IPS-20b (cell line): ENCODE measurements at regions not wholly inside any gene's neighbourhood (a gene's known extent, or its start where the extent isn't known, plus 50 kb on each side); places are given as distances from the start of the nearest gene placed in this dataset.

ENCODE experiments used
- H3K27ac ChIP-seq: one replicate; pipeline ENCODE4 v1.5.1; 2013; ENCODE audit warnings: low read length
- H3K27me3 ChIP-seq: 2 replicates; pipeline ENCODE4 v1.6.1; 2013; ENCODE audit warnings: mild to moderate bottlenecking, low read length, inconsistent platforms; ENCODE audit not compliant: insufficient read depth
- H3K36me3 ChIP-seq: 2 replicates; pipeline ENCODE4 v1.6.1; 2013; ENCODE audit warnings: low read depth, mild to moderate bottlenecking, inconsistent platforms, low read length, moderate library complexity; ENCODE audit not compliant: insufficient read depth
- H3K4me1 ChIP-seq: 2 replicates; pipeline ENCODE4 v1.6.1; 2013; ENCODE audit warnings: mild to moderate bottlenecking, control low read depth, inconsistent platforms, low read length, moderate library complexity; ENCODE audit not compliant: insufficient read depth
- H3K4me3 ChIP-seq: 2 replicates; pipeline ENCODE4 v1.5.1; 2013; ENCODE audit warnings: mild to moderate bottlenecking, low read length, inconsistent platforms
- H3K9ac ChIP-seq: 2 replicates; pipeline ENCODE4 v1.6.1; 2013; ENCODE audit warnings: low read depth, mild to moderate bottlenecking, inconsistent platforms, low read length, moderate library complexity
- H3K9me3 ChIP-seq: 2 replicates; pipeline ENCODE4 v1.6.1; 2013; ENCODE audit warnings: mild to moderate bottlenecking, low read depth, low read length, inconsistent platforms; ENCODE audit not compliant: insufficient read depth

DNA sequence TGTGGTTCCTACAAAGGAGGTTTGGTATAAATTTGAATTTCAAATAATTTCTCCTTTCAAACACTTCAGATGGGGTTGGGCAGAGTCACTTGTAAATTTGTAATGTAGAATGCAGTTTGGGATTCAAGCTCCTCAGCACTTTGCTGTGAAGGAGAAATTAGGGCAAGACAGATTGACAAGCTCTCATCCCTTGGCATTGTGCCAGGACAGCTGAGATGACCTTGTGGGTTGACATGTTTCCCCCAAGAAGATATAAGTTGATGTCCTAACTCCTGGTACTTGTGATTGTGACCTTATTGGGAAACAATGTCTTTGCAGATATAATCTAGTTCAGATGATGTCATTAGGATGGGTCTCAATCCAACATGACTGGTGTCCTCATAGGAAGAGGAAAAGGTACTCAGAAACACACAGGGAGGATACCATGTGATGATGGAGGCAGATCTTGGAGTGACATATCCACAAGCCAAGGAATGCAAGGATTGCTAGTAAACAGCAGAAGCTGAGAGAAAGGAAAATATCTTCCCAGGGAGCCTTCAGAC lies 408.3 kb downstream of the MED10 start:
- H3K4me1 ChIP-seq = no peaks in the 10 kb centered on the region

DNA sequence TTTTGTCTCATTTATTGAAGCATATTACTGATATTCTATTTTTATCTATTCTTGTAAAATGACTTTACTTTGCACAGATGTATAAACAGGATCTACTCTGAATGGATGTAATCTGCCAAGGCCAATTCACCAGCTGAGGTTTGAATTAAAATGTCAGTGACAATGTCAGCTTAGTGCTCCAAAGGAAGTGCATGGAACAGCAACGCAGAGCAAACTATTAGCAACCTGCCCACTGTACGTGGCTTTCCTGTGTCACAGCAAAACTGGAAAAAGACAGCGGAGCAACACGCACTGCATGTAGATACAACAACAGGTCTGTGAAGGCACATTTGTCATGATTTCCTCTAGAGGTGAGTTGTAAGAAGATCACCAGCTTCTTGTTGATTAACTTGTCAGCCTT lies 409.4 kb downstream of the MED10 start:
- no peak overlapping the region for H3K27ac ChIP-seq
- H3K4me1 ChIP-seq = no peaks in the 10 kb centered on the region
- no peaks in the 10 kb centered on the region for H3K36me3 ChIP-seq
- no peaks in the 10 kb centered on the region for H3K27me3 ChIP-seq
- no peak overlapping the region for H3K4me3 ChIP-seq
- H3K9ac ChIP-seq = no peak overlapping the region
- H3K9me3 ChIP-seq = peaks cover 8% of the 10 kb centered on the region; the same call in 1 of the 2 replicates

More for the DNA sequence above, 408.3 kb downstream of the MED10 start:
- Histone ChIP-seq H3K36me3 (no peaks in the 10 kb centered on the region), H3K27me3 (no peaks in the 10 kb centered on the region), H3K9ac (no peak overlapping the region), H3K9me3 (no peaks in the 10 kb centered on the region), H3K27ac (no peak overlapping the region), H3K4me3 (no peak overlapping the region)

DNA sequence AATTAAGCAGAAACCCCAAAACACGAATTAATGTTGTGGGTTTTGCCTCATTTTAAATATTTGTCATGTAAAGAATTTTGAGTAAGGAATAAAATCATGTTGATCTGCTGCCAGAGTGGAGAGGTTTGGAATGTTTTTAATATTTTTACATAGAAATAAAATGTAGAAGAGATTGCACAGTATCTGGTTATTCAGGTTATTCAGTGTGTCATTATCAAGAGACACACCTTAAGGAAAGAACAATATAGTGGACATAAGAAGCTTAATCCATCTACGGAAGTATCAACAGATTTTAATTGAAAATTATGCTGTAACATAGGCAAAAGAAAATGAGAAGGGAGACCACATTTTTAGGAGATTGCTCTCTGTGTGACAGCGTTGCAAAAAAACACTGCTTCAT lies 410.4 kb downstream of the MED10 start:
- Histone ChIP-seq H3K4me3 (no peak overlapping the region), H3K4me1 (no peaks in the 10 kb centered on the region), H3K27me3 (no peaks in the 10 kb centered on the region), H3K27ac (no peak overlapping the region), H3K9ac (no peak overlapping the region), H3K36me3 (no peaks in the 10 kb centered on the region), H3K9me3 (peaks cover 13% of the 10 kb centered on the region; the same call in 1 of the 2 replicates)

DNA sequence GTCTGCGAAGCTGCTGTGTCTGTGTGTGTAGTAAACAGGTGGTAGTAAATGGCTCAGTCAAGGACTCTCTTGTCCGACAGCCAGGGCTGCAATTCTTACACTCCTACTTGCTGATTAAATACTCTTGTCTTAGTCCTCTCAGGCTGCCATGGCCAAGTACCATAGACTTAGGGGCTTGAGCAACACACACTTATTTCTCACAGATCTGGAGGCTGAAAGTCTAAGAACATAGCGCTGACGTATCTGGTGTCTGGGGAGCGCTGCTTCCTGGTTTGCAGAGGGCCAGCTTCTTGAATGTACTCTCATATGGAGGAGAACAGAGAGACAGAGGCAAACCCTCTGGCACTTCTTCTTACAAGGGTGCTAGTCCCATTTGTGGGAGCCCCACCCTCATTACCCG lies 411.0 kb downstream of the MED10 start:
- Histone ChIP-seq H3K36me3 (no peaks in the 10 kb centered on the region), H3K27me3 (no peaks in the 10 kb centered on the region), H3K4me1 (no peaks in the 10 kb centered on the region), H3K27ac (no peak overlapping the region), H3K9ac (no peak overlapping the region), H3K4me3 (no peak overlapping the region), H3K9me3 (peaks cover 13% of the 10 kb centered on the region; the same call in 1 of the 2 replicates)

DNA sequence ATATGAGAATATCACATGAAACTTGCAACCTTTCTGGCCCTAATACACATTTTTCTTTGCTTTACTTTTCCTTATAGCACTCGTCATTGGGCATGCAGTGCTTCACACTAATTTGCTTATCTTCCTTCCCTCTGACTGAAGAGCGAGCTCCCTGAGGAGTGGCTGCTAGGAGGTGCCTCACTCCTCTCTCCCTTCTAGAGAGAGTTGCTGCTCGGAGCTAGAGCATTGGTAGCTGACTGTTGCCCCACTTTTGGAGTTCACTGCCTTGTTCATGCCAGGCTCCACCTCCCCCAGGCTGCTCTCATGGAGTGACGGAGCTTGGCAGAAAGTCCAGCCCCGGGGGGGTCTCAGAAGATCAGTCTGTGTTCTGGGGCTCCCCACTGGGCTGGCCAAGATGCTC lies 413.2 kb downstream of the MED10 start:
- Histone ChIP-seq H3K4me1 (no peaks in the 10 kb centered on the region), H3K36me3 (no peaks in the 10 kb centered on the region), H3K9me3 (peaks cover 13% of the 10 kb centered on the region; the same call in 1 of the 2 replicates), H3K27ac (no peak overlapping the region), H3K9ac (no peak overlapping the region), H3K27me3 (no peaks in the 10 kb centered on the region), H3K4me3 (no peak overlapping the region)

DNA sequence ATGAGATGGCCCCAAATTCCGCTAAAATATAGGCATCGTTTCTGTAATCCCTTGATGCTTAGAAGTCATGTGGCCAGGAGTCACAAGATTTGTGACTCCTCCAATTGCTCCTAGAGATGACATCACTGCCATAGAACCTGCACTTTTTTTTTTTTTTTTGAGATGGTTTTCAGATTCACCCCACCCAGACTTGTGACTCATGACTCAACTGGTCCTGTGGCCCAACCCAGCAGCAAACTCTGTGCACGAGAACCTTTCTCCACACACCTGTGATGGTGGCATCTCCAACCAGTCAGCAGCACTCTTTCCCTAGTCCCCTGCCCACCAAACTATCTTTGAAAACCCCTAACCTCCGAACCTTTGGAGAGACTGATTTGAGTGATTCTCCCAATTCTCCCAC lies 414.0 kb downstream of the MED10 start:
- no peak overlapping the region for H3K27ac ChIP-seq
- peaks cover 13% of the 10 kb centered on the region; the same call in 1 of the 2 replicates for H3K9me3 ChIP-seq
- H3K9ac ChIP-seq = no peak overlapping the region
- H3K4me3 ChIP-seq = no peak overlapping the region
- H3K27me3 ChIP-seq = no peaks in the 10 kb centered on the region
- no peaks in the 10 kb centered on the region for H3K36me3 ChIP-seq
- H3K4me1 ChIP-seq = no peaks in the 10 kb centered on the region

DNA sequence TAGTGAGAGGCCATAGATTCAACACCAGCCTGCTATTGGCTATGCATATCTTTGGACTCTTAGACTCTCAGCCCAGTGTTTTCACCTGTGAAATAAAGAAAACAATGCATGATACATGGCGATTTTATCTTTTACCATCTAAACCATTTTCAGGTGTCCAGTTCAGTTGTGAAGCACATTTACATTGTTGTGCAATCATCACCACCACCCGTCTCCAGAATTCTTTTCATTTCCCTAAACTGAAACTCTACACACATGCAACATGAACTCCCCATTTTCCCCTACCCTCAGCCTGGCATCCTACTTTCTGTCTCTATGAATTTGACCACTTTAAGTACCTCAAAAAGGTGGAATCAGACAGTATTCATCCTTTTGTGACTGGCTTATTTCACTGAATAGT lies 420.6 kb downstream of the MED10 start:
- Histone ChIP-seq H3K9me3 (peaks cover 12% of the 10 kb centered on the region; the same call in 1 of the 2 replicates), H3K4me3 (no peak overlapping the region), H3K9ac (no peak overlapping the region), H3K27ac (no peak overlapping the region), H3K27me3 (peaks cover 6% of the 10 kb centered on the region; the same call in 1 of the 2 replicates), H3K36me3 (no peaks in the 10 kb centered on the region), H3K4me1 (no peaks in the 10 kb centered on the region)

DNA sequence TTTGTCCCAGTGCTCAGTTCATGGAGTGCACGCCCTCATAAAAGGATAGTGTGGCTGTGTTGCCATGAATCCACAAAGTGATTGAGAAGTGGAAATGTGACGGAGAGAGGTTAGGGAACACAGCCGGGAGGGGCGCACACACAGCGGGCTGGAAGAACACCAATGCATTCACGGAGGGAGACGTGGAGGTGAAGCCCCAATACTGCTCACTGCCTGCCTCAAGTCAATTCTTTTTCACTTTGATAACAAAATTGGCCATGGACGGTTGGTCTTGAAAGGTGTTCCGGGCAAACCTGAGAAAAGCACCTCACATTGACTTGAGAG lies 424.1 kb downstream of the MED10 start:
- Histone ChIP-seq H3K9me3 (peaks cover 12% of the 10 kb centered on the region; the same call in 1 of the 2 replicates), H3K27ac (no peak overlapping the region), H3K4me3 (no peak overlapping the region), H3K27me3 (peaks cover 6% of the 10 kb centered on the region; the same call in 1 of the 2 replicates), H3K4me1 (no peaks in the 10 kb centered on the region), H3K36me3 (no peaks in the 10 kb centered on the region), H3K9ac (no peak overlapping the region)

DNA sequence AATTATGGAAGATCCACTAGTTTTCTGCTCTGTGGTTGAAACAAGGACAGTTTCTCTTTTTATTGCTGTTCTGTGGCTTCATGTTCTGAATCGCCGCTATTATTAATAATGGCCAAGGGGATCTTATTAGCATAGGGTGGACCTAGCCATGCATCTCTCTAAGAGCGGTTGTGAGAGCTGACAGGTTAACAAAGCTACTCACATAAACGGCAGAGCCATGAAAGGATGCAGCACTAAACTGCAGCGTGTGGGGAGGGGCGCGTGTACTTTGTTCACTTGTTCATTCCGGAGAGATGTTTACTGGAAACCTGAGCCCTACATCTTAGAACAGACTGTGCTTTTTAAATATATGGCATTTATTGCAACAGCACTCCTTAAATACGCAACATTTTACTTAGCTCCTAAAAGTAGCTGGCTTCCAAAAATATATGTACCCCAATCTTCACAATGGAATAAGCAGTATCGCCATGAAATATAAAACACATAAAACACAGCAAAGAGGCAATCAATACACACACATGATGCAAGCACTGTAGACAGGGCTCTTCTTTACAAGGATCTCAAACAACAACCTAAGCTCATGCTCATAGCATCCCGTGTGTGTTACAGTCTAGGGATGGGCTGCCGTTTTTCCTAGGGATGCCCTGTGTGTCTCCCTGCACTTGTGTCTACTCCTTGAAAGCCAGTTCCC lies 424.6 kb downstream of the MED10 start:
- Histone ChIP-seq H3K4me3 (no peak overlapping the region), H3K4me1 (no peaks in the 10 kb centered on the region), H3K9me3 (peaks cover 12% of the 10 kb centered on the region; the same call in 1 of the 2 replicates), H3K9ac (no peak overlapping the region), H3K27ac (no peak overlapping the region), H3K36me3 (no peaks in the 10 kb centered on the region), H3K27me3 (peaks cover 6% of the 10 kb centered on the region; the same call in 1 of the 2 replicates)

DNA sequence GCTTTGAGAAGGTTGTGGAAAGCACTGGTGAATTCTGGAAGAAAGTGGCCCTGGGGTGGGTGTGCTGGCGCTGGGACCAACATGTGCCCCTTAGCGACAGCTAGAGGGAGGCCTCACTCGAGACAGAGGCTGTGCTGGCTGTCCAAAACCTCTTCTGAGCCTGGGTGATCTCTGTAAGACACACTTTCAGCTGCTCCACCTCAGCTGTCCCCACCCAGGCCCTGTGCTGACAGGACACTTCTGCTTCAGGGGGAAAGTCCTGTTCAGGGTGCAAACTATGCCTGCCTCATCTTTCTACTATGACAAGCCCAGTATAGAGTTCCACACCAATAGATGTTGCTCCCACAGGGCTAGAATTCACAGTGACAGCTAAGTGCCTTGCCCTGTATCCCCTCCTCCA lies 426.4 kb downstream of the MED10 start:
- Histone ChIP-seq H3K27me3 (peaks cover 6% of the 10 kb centered on the region; the same call in 1 of the 2 replicates), H3K27ac (no peak overlapping the region), H3K36me3 (no peaks in the 10 kb centered on the region), H3K9me3 (peaks cover 2% of the 10 kb centered on the region; the same call in 1 of the 2 replicates), H3K4me1 (no peaks in the 10 kb centered on the region), H3K4me3 (no peak overlapping the region), H3K9ac (no peak overlapping the region)

DNA sequence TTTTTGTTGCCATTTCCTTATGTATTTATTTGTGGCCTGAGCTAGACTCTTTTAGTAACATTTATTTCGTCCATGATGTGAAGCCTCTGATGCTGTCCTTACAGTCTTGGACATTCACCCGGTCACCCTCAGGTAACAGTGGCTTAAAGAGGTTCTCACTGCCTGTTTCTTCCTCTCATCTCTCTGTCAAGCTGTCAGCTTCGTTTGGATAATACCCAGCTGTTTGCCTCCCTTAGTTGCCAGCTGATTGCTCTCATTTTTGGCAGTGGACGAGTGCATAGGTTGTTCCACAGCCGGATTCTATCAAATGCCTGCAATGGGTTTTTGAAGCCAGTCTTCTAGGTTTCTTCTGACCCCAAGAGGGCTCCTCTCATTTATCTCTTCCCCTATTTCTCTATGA lies 427.7 kb downstream of the MED10 start:
- no peak overlapping the region for H3K4me3 ChIP-seq
- H3K4me1 ChIP-seq = no peaks in the 10 kb centered on the region
- H3K9ac ChIP-seq = no peak overlapping the region
- H3K36me3 ChIP-seq = no peaks in the 10 kb centered on the region
- no peak overlapping the region for H3K27ac ChIP-seq
- no peaks in the 10 kb centered on the region for H3K9me3 ChIP-seq
- H3K27me3 ChIP-seq = peaks cover 6% of the 10 kb centered on the region; the same call in 1 of the 2 replicates

DNA sequence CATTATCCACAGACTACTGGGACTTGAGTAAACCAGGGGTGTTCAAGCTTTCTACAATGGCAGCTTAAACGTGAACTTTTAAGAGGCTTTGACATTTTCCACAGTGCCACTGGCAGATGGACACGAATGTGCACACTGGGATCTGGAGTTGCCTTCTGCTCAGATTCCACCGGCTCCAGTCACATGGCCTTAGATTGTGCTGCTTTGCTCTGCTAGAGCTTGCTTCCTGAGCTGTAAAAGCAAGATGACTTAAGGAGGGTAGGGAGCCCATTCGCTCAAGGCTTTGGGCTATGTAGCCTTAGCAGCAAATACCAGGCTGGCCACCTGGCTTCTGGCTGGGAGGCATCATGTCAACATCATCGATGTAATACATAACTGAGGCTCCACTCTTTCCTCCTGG lies 436.9 kb downstream of the MED10 start:
- H3K4me3 ChIP-seq = no peak overlapping the region
- no peaks in the 10 kb centered on the region for H3K9me3 ChIP-seq
- H3K9ac ChIP-seq = no peak overlapping the region
- H3K4me1 ChIP-seq = no peaks in the 10 kb centered on the region
- no peak overlapping the region for H3K27ac ChIP-seq
- H3K27me3 ChIP-seq = no peaks in the 10 kb centered on the region
- H3K36me3 ChIP-seq = no peaks in the 10 kb centered on the region
